Neuronal stem cell (in vitro differentiated cells): ENCODE measurements at regions not wholly inside any gene's neighbourhood (a gene's known extent, or its start where the extent isn't known, plus 50 kb on each side); places are given as distances from the start of the nearest gene placed in this dataset.

ENCODE experiments used
- DNase-seq: peaks from one replicate; pipeline ENCODE4 v3.0.0-alpha.2; 2013; ENCODE audit warnings: low spot score
- H2AFZ ChIP-seq: one replicate; pipeline ENCODE4 v1.6.1; 2013; ENCODE audit warnings: mild to moderate bottlenecking, low read length, inconsistent platforms
- H2AK5ac ChIP-seq: 2 replicates; pipeline ENCODE4 v1.6.1; 2013; ENCODE audit warnings: low read depth, mild to moderate bottlenecking, inconsistent platforms, low read length, moderate library complexity, mixed read lengths
- H2BK120ac ChIP-seq: 2 replicates; pipeline ENCODE4 v1.6.1; 2013; ENCODE audit warnings: low read depth, mild to moderate bottlenecking, inconsistent platforms, low read length, moderate library complexity, mixed read lengths
- H2BK12ac ChIP-seq: one replicate; pipeline ENCODE4 v1.6.1; 2013; ENCODE audit warnings: low read length, inconsistent platforms
- H2BK15ac ChIP-seq: 2 replicates; pipeline ENCODE4 v1.6.1; 2013; ENCODE audit warnings: mild to moderate bottlenecking, low read length, inconsistent platforms, mixed read lengths
- H2BK5ac ChIP-seq: one replicate; pipeline ENCODE4 v1.6.1; 2013; ENCODE audit warnings: inconsistent platforms, mild to moderate bottlenecking, low read length, moderate library complexity
- H3K14ac ChIP-seq: one replicate; pipeline ENCODE4 v1.6.1; 2013; ENCODE audit warnings: low read length, inconsistent platforms
- H3K18ac ChIP-seq: 2 replicates; pipeline ENCODE4 v1.6.1; 2013; ENCODE audit warnings: low read length, inconsistent platforms
- H3K23ac ChIP-seq: 2 replicates; pipeline ENCODE4 v1.6.1; 2013; ENCODE audit warnings: low read depth, mild to moderate bottlenecking, mixed read lengths, low read length, inconsistent platforms; ENCODE audit not compliant: poor library complexity
- H3K27ac ChIP-seq: replicated peaks from 3 replicates; pipeline ENCODE4 v1.5.1; 2013; ENCODE audit warnings: low read length, inconsistent platforms
- H3K27me3 ChIP-seq, 3 experiments: 2 replicates each; pipeline ENCODE4 v1.6.1; 2013; ENCODE audit warnings: low read length in 3 of 3, mild to moderate bottlenecking in 2 of 3, inconsistent platforms in 1 of 3, low read depth in 1 of 3, mixed read lengths in 1 of 3, moderate library complexity in 1 of 3; ENCODE audit not compliant: control insufficient read depth in 3 of 3, insufficient read depth in 3 of 3
- H3K36me3 ChIP-seq, 2 donors: replicated peaks in 1 of 2; 2 replicates each; pipeline ENCODE4 v1.6.1; 2013; ENCODE audit warnings: low read length in 2 of 2; ENCODE audit not compliant: control insufficient read depth in 2 of 2, insufficient read depth in 2 of 2
- H3K4ac ChIP-seq: 2 replicates; pipeline ENCODE4 v1.6.1; 2013; ENCODE audit warnings: inconsistent platforms, mild to moderate bottlenecking, low read length, moderate library complexity
- H3K4me1 ChIP-seq, 2 donors: 1 replicate in 1 of 2; 2 replicates in 1 of 2; pipeline ENCODE4 v1.6.1; 2013; ENCODE audit warnings: low read length in 2 of 2, low read depth in 1 of 2; ENCODE audit not compliant: control insufficient read depth in 2 of 2, insufficient read depth in 1 of 2
- H3K4me2 ChIP-seq: one replicate; pipeline ENCODE4 v1.6.1; 2013; ENCODE audit warnings: mild to moderate bottlenecking, low read length, inconsistent platforms; ENCODE audit not compliant: insufficient read depth, poor library complexity, severe bottlenecking
- H3K4me3 ChIP-seq, 2 donors: 2 replicates each; pipeline ENCODE4 v1.5.1; 2013; ENCODE audit warnings: low read length in 2 of 2, mild to moderate bottlenecking in 2 of 2, inconsistent platforms in 1 of 2, moderate library complexity in 1 of 2
- H3K79me1 ChIP-seq: one replicate; pipeline ENCODE4 v1.6.1; 2013; ENCODE audit warnings: low read depth, mild to moderate bottlenecking, inconsistent platforms, low read length, moderate library complexity
- H3K9ac ChIP-seq: one replicate; pipeline ENCODE4 v1.6.1; 2013; ENCODE audit warnings: mild to moderate bottlenecking, low read depth, low read length, inconsistent platforms; ENCODE audit not compliant: poor library complexity
- H3K9me3 ChIP-seq, 2 donors: replicated peaks in 1 of 2; 2 replicates each; pipeline versions ENCODE3 to v1.6.1; 2013; ENCODE audit warnings: low read length in 2 of 2, mild to moderate bottlenecking in 2 of 2, inconsistent platforms in 1 of 2, low read depth in 1 of 2, mixed read lengths in 1 of 2, moderate library complexity in 1 of 2; ENCODE audit not compliant: control insufficient read depth in 2 of 2, insufficient read depth in 1 of 2
- H4K8ac ChIP-seq: one replicate; pipeline ENCODE4 v1.6.1; 2013; ENCODE audit warnings: low read depth, mild to moderate bottlenecking, inconsistent platforms, low read length, moderate library complexity
- H4K91ac ChIP-seq: one replicate; pipeline ENCODE4 v1.6.1; 2013; ENCODE audit warnings: low read length, low read depth, mild to moderate bottlenecking, inconsistent platforms; ENCODE audit not compliant: poor library complexity
- WGBS, 2 donors: extraction: QIAGEN DNeasy Blood & Tissue Kit; methylation state at CpG; one replicate each; pipeline ENCODE4 v1.1.7; 2013; ENCODE audit warnings: missing lambda C conversion rate in 2 of 2, mixed read lengths in 1 of 2; ENCODE audit not compliant: insufficient read length in 2 of 2, insufficient replicate concordance in 1 of 2; ENCODE audit errors: extremely low coverage in 2 of 2; 5-methylcytosine and 5-hydroxymethylcytosine counted together

- no peak overlapping the region for H2BK120ac ChIP-seq
- no peak overlapping the region for H3K27ac ChIP-seq
- H3K27me3 ChIP-seq, result no peaks in the 10 kb centered on the region
- H3K23ac ChIP-seq, result no peak overlapping the region
- no peak overlapping the region for H3K18ac ChIP-seq
- no peak overlapping the region for H2BK12ac ChIP-seq
- no peak overlapping the region for H2AFZ ChIP-seq
- H3K4me3 ChIP-seq, result no peak overlapping the region
- H3K4ac ChIP-seq, result no peak overlapping the region
- H3K14ac ChIP-seq, result no peak overlapping the region
- H4K8ac ChIP-seq, result no peak overlapping the region
- no peaks in the 10 kb centered on the region for H3K36me3 ChIP-seq
- no peak overlapping the region for H2BK15ac ChIP-seq
- no peak overlapping the region for H2BK5ac ChIP-seq
- no peak overlapping the region for H4K91ac ChIP-seq
- no peaks in the 10 kb centered on the region for H3K9me3 ChIP-seq
- no peak overlapping the region for H3K4me2 ChIP-seq
- H3K4me1 ChIP-seq, result no peaks in the 10 kb centered on the region
- H2AK5ac ChIP-seq, result no peak overlapping the region
- WGBS, 2 donors, result no CpG with 5 or more reads among the region's 2 CpGs
- H3K9ac ChIP-seq, result no peak overlapping the region
- no peak for DNase-seq
- H3K79me1 ChIP-seq, result no peaks in the 10 kb centered on the region
Observed at GRCh38 chrX:66882101-66882500, 243.2 kb upstream of the EDA2R start.

GRCh38 chrX:66876776-66877175, 237.9 kb upstream of the EDA2R start:
- Histone ChIP-seq H2AFZ (no peak overlapping the region), H4K8ac (no peak overlapping the region), H3K4me1 (no peaks in the 10 kb centered on the region), H3K4me2 (no peak overlapping the region), H3K4ac (no peak overlapping the region), H3K14ac (no peak overlapping the region), H4K91ac (no peak overlapping the region), H3K36me3 (no peaks in the 10 kb centered on the region), H3K27ac (no peak overlapping the region), H3K27me3 (no peaks in the 10 kb centered on the region), H2BK12ac (no peak overlapping the region), H3K9me3 (no peaks in the 10 kb centered on the region), H2BK120ac (no peak overlapping the region), H2AK5ac (no peak overlapping the region), H3K18ac (no peak overlapping the region), H2BK5ac (no peak overlapping the region), H3K9ac (no peak overlapping the region), H2BK15ac (no peak overlapping the region), H3K23ac (no peak overlapping the region), H3K79me1 (no peaks in the 10 kb centered on the region), H3K4me3 (no peak overlapping the region)
- WGBS, 2 donors, result no CpG with 5 or more reads among the region's 2 CpGs
- no peak for DNase-seq

- no peak overlapping the region for H3K18ac ChIP-seq
- no peak overlapping the region for H4K8ac ChIP-seq
- no peak overlapping the region for H2BK12ac ChIP-seq
- H2AFZ ChIP-seq, result no peak overlapping the region
- no peak overlapping the region for H3K27ac ChIP-seq
- H3K4me3 ChIP-seq, result no peak overlapping the region
- H3K9me3 ChIP-seq, result no peaks in the 10 kb centered on the region
- no peak for DNase-seq
- no peak overlapping the region for H3K4me2 ChIP-seq
- no peaks in the 10 kb centered on the region for H3K27me3 ChIP-seq
- no peaks in the 10 kb centered on the region for H3K36me3 ChIP-seq
- no peaks in the 10 kb centered on the region for H3K79me1 ChIP-seq
- no peak overlapping the region for H2AK5ac ChIP-seq
- no peak overlapping the region for H3K14ac ChIP-seq
- no peaks in the 10 kb centered on the region for H3K4me1 ChIP-seq
- no peak overlapping the region for H2BK5ac ChIP-seq
- H4K91ac ChIP-seq, result no peak overlapping the region
- H3K9ac ChIP-seq, result no peak overlapping the region
- H3K23ac ChIP-seq, result no peak overlapping the region
- no peak overlapping the region for H2BK15ac ChIP-seq
- no peak overlapping the region for H2BK120ac ChIP-seq
- no peak overlapping the region for H3K4ac ChIP-seq
Observed at GRCh38 chrX:66872771-66873170, 233.9 kb upstream of the EDA2R start.

DNA sequence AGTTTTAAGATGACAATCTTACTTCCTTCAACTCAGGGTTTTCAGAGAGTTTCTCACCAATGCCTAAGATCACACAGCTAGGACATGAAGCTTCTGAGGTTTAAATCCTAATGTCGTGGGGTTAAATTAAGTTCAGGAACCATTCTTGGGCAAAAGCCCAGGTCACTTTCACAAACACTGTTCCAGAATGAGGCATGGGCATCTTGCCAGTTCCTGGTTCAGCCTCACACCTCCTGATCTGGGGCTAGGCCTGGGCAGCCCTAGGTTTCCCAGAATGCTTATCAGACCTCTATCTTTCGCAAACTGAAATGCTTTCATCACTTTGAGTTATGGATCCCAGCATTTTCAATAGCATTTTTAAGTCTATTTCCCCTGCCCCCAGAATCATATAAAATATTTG, 224.8 kb upstream of the EDA2R start:
- Histone ChIP-seq H2AK5ac (no peak overlapping the region), H3K4me1 (no peaks in the 10 kb centered on the region), H3K27me3 (no peaks in the 10 kb centered on the region), H3K23ac (no peak overlapping the region), H3K4me2 (no peak overlapping the region), H3K14ac (no peak overlapping the region), H2BK15ac (no peak overlapping the region), H4K91ac (no peak overlapping the region), H3K4me3 (no peak overlapping the region), H3K79me1 (no peaks in the 10 kb centered on the region), H3K9me3 (no peaks in the 10 kb centered on the region), H3K9ac (no peak overlapping the region), H2BK120ac (no peak overlapping the region), H2AFZ (no peak overlapping the region), H3K27ac (no peak overlapping the region), H2BK5ac (no peak overlapping the region), H2BK12ac (no peak overlapping the region), H3K18ac (no peak overlapping the region), H3K4ac (no peak overlapping the region), H4K8ac (no peak overlapping the region), H3K36me3 (no peaks in the 10 kb centered on the region)
- no peak for DNase-seq
- no CpG with 5 or more reads among the region's 2 CpGs for WGBS, 2 donors
